ENCODE measurements at regions not wholly inside any gene's neighbourhood (a gene's known extent, or its start where the extent isn't known, plus 50 kb on each side); places are given as distances from the start of the nearest gene placed in this dataset.

DNA sequence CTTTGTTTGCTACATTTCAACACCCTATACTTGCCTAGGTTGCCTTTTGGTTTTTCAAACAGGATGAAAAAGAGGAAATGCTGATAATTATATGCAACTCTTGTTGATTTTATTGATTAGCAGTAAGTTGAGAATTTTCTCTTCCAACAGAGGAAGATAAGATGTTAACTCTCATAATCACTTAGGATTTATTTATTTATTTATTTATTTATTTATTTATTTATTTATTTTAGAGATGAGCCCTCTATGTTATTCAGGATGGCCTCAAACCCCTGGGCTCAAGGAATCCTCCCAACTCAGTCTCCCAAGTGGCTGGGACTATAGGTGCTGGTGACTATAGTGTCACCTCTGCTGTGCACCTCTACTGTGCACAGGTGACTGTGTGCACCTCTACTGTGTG is 111.4 kb upstream of the GLS start:
- intact Hi-C loops (cut with micrococcal nuclease; ENCODE audit: unreplicated experiment): no loop called here
- Histone ChIP-seq H3K9ac (ENCODE audit: control insufficient read depth, insufficient read depth, low read length) (no peak overlapping the region), H3K4me2 (ENCODE audit: control insufficient read depth, insufficient read depth) (no peak overlapping the region), H3K4me1 (ENCODE audit: control insufficient read depth, insufficient read depth, low read length) (no peaks in the 10 kb centered on the region), H2AFZ (ENCODE audit: control insufficient read depth, low read depth, low read length) (no peak overlapping the region), H3K79me2 (ENCODE audit: control insufficient read depth, insufficient read depth, low read length) (no peaks in the 10 kb centered on the region), H3K27me3 (replicated peaks in 1 of 2; ENCODE audit: control insufficient read depth in 2 of 2, insufficient read depth in 2 of 2, low read length in 1 of 2) (no peaks in the 10 kb centered on the region; a peak in 1 of 4 replicates), H3K36me3 (ENCODE audit: control insufficient read depth in 2 of 2, insufficient read depth in 2 of 2, low read length in 1 of 2) (no peaks in the 10 kb centered on the region), H4K20me1 (ENCODE audit: control insufficient read depth, insufficient read depth) (no peaks in the 10 kb centered on the region), H3K9me3 (replicated peaks; ENCODE audit: control insufficient read depth, insufficient read depth, low read length) (no peaks in the 10 kb centered on the region), H3K4me3 (no peak overlapping the region), H3K27ac (ENCODE audit: control insufficient read depth, insufficient read depth) (no peak overlapping the region)
- DNase-seq (ENCODE audit: low read depth, low spot score) (no peak), ATAC-seq (no peak), FAIRE-seq (no peak)
- ChIA-PET POLR2A (no interaction called here), CTCF (interaction anchor here (1.1 to 1.5 kb wide), 2 partner anchors 11 to 89 kb away, joined by 3 to 7 read pairs; no protein-coding TSS in a partner anchor), RAD21 (ENCODE audit: unreplicated experiment) (no interaction called here), SMC1A (ENCODE audit: uncharacterized antibody, unreplicated experiment) (no interaction called here)
- no TSS peak for BruUV-seq (replicated peaks)
- TF ChIP-seq, protein P1, sequence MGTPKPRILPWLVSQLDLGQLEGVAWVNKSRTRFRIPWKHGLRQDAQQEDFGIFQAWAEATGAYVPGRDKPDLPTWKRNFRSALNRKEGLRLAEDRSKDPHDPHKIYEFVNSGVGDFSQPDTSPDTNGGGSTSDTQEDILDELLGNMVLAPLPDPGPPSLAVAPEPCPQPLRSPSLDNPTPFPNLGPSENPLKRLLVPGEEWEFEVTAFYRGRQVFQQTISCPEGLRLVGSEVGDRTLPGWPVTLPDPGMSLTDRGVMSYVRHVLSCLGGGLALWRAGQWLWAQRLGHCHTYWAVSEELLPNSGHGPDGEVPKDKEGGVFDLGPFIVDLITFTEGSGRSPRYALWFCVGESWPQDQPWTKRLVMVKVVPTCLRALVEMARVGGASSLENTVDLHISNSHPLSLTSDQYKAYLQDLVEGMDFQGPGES (IDR thresholded peaks at IDR 0.05): no peak
- TF ChIP-seq JUND (IDR thresholded peaks at IDR 0.05; ENCODE audit: low read depth, low read length): no peak
- TF ChIP-seq BCL11A (IDR thresholded peaks at IDR 0.05; ENCODE audit: low read depth, low read length): no peak
- TF ChIP-seq EED (IDR thresholded peaks at IDR 0.05; ENCODE audit: low read depth): no peak
- TF ChIP-seq, protein P2, sequence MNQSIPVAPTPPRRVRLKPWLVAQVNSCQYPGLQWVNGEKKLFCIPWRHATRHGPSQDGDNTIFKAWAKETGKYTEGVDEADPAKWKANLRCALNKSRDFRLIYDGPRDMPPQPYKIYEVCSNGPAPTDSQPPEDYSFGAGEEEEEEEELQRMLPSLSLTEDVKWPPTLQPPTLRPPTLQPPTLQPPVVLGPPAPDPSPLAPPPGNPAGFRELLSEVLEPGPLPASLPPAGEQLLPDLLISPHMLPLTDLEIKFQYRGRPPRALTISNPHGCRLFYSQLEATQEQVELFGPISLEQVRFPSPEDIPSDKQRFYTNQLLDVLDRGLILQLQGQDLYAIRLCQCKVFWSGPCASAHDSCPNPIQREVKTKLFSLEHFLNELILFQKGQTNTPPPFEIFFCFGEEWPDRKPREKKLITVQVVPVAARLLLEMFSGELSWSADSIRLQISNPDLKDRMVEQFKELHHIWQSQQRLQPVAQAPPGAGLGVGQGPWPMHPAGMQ (IDR thresholded peaks at IDR 0.05; ENCODE audit: borderline replicate concordance): no peak
- in situ Hi-C loops (cut with MboI): no loop called here

DNA sequence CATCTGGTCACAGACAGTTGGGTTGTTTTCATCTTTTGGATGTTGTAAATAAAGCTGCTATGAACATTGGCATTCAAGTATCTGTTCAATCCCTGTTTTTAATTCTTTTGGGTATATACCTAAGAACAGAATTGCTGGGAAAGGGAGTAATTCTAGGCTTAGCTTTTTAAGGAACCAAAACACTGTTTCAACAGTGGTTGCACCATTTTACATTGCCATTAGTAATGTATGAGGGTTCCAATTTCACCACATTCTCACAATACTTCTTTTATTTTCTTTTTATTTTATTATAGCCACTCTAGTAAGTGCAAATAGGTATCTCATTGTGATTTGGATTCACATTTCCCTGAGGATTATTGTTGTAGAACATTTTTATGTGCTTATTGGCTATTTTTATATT is 108.9 kb upstream of the GLS start:
- H3K79me2 ChIP-seq (ENCODE audit: control insufficient read depth, insufficient read depth, low read length): no peaks in the 10 kb centered on the region
- no peak overlapping the region for H3K4me3 ChIP-seq
- no peak overlapping the region for H3K4me2 ChIP-seq (ENCODE audit: control insufficient read depth, insufficient read depth)
- POLR2A ChIA-PET: no interaction called here
- H3K27me3 ChIP-seq (replicated peaks in 1 of 2; ENCODE audit: control insufficient read depth in 2 of 2, insufficient read depth in 2 of 2, low read length in 1 of 2): no peaks in the 10 kb centered on the region; a peak in 1 of 4 replicates
- H3K9ac ChIP-seq (ENCODE audit: control insufficient read depth, insufficient read depth, low read length): no peak overlapping the region
- ATAC-seq (no peak), DNase-seq (ENCODE audit: low read depth, low spot score) (no peak), FAIRE-seq (no peak)
- no peaks in the 10 kb centered on the region for H3K4me1 ChIP-seq (ENCODE audit: control insufficient read depth, insufficient read depth, low read length)
- RAD21 ChIA-PET (ENCODE audit: unreplicated experiment): no interaction called here
- no peak overlapping the region for H3K27ac ChIP-seq (ENCODE audit: control insufficient read depth, insufficient read depth)
- SMC1A ChIA-PET (ENCODE audit: uncharacterized antibody, unreplicated experiment): interaction anchor here (0.6 kb wide), 1 partner anchor 8 kb away, joined by 4 read pairs; no protein-coding TSS in a partner anchor
- H3K36me3 ChIP-seq (ENCODE audit: control insufficient read depth in 2 of 2, insufficient read depth in 2 of 2, low read length in 1 of 2): no peaks in the 10 kb centered on the region
- TF ChIP-seq FOXK2 (IDR thresholded peaks at IDR 0.05) (no peak), NR2C2 (IDR thresholded peaks at IDR 0.05; ENCODE audit: borderline replicate concordance, control insufficient read depth, insufficient read length, low read depth) (no peak), KAT2A (conservative IDR thresholded peaks at IDR 0.05; ENCODE audit: control insufficient read depth, low read depth, low read length) (no peak)
- no peaks in the 10 kb centered on the region for H3K9me3 ChIP-seq (replicated peaks; ENCODE audit: control insufficient read depth, insufficient read depth, low read length)
- BruUV-seq (replicated peaks): no TSS peak
- H2AFZ ChIP-seq (ENCODE audit: control insufficient read depth, low read depth, low read length): no peak overlapping the region
- no peaks in the 10 kb centered on the region for H4K20me1 ChIP-seq (ENCODE audit: control insufficient read depth, insufficient read depth)
- intact Hi-C loops (cut with micrococcal nuclease; ENCODE audit: unreplicated experiment) (no loop called here), in situ Hi-C loops (cut with MboI) (no loop called here)
- CTCF ChIA-PET: interaction anchor here (0.7 kb wide), 1 partner anchor 92 kb away, joined by 3 read pairs; no protein-coding TSS in a partner anchor
